Ovary (tissue), 7 donors: ENCODE measurements at regions not wholly inside any gene's neighbourhood (a gene's known extent, or its start where the extent isn't known, plus 50 kb on each side); places are given as distances from the start of the nearest gene placed in this dataset.

ENCODE experiments used
- DNase-seq, 5 donors: peaks; one replicate each; pipeline ENCODE4 v3.0.0-alpha.2; 2019 to 2020
- H3K27ac ChIP-seq, 2 donors: fragments of 200-600 bp; one replicate each; pipeline versions ENCODE4 v1.5.1 to v1.8.0; 2019 to 2022
- H3K27me3 ChIP-seq: fragments of 200-600 bp; one replicate; pipeline ENCODE4 v1.8.0; 2022
- H3K36me3 ChIP-seq: fragments of 200-600 bp; sonication (generic); one replicate; pipeline ENCODE4 v1.5.1; 2019
- H3K4me1 ChIP-seq: one replicate; pipeline ENCODE4 v1.8.1; 2013; ENCODE audit warnings: mild to moderate bottlenecking, moderate library complexity; ENCODE audit not compliant: insufficient read depth
- H3K4me3 ChIP-seq: fragments of 200-600 bp; sonication (generic); one replicate; pipeline ENCODE4 v1.5.1; 2017
- H3K9me3 ChIP-seq, 2 donors: fragments of 200-600 bp in 1 of 2; sonication (generic) in 1 of 2; one replicate each; pipeline versions ENCODE4 v1.5.1 to v1.8.1; 2013 to 2019; ENCODE audit warnings: mild to moderate bottlenecking in 1 of 2, moderate library complexity in 1 of 2
- EP300 ChIP-seq: sonication (generic); formaldehyde crosslinking; IDR thresholded peaks from one replicate; pipeline ENCODE4 v1.6.1; 2017; ENCODE audit warnings: antibody characterized with exemption
- POLR2A ChIP-seq: fragments of 450-650 bp; IDR thresholded peaks from one replicate; pipeline ENCODE4 v1.6.1; 2017; ENCODE audit warnings: antibody characterized with exemption, mild to moderate bottlenecking, moderate library complexity
- WGBS, 3 donors: extraction: QIAGEN DNeasy Blood & Tissue Kit in 1 of 3; methylation state at CpG; one replicate each; pipeline versions ENCODE4 v1.1.5 to v1.1.7; 2013 to 2017; 5-methylcytosine and 5-hydroxymethylcytosine counted together
- intact Hi-C, 4 donors: fragments of 100-400 bp; cut with DNase I; formaldehyde crosslinking; loops; one replicate each; pipeline versions ENCODE4 v1.11.0 to v1.15.1; 2022 to 2023
- TF ChIP-seq, protein P1 (sequence below), 3 donors: fragments of 450-650 bp in 2 of 3; fragments of 200-600 bp in 1 of 3; IDR thresholded peaks; one replicate each; pipeline versions ENCODE4 v1.5.1 to v1.8.0; 2016 to 2022; ENCODE audit warnings: antibody characterized with exemption in 3 of 3, mild to moderate bottlenecking in 1 of 3
- donor health status: DM: no; HTN: no; CAD: no; lungs with moderate emphysema.
- donor health status: DM: no; HTN: no; CAD: no.
- donor health status: Bipolar disorder and iron deficiency.
- donor health status: DM: no; HTN: no; CAD: no.
- donor health status: DM: yes; HTN: yes; CAD: no.

DNA sequence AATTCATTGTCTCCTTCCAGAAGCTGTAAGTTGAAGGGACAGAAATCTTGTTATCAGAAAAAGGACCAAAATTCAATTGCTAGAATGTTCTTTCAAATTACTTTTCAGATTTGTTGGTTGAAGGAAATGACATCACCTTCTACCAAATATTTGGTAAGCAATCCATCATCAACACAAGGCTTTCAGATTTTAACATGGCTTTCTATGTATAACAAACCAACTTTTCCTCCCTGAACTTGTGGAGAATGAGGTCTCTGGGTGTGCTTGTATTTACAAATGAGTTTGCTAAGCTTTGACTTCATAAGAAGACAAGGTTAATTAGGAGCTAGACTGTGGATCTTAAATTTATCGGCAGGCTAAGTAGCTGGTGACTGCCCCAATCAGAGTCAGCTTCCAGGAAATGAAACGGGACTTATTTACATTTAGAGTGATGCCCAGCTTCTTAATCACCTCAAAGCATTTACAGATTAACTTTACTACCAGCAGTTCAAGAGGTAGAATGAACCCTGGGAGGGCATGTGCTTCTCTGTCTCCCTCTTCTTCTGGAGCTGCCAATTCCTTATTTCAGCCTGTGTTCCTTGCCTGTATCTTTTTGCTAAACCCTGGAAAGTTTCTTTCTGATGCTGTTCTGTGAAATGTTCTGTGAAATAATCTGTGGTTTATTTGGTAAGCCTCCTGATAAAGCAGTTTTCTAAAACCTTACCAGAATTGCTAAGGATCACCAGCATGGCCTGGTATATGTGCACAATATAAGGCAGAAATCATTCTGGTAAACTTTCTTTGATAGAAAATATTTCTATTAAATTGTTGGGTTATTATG, 248.8 kb upstream of the FZD8 start:
- no peaks in the 10 kb centered on the region for H3K36me3 ChIP-seq
- no peaks in the 10 kb centered on the region for H3K9me3 ChIP-seq
- intact Hi-C loops: no loop called here
- TF ChIP-seq, protein P1, sequence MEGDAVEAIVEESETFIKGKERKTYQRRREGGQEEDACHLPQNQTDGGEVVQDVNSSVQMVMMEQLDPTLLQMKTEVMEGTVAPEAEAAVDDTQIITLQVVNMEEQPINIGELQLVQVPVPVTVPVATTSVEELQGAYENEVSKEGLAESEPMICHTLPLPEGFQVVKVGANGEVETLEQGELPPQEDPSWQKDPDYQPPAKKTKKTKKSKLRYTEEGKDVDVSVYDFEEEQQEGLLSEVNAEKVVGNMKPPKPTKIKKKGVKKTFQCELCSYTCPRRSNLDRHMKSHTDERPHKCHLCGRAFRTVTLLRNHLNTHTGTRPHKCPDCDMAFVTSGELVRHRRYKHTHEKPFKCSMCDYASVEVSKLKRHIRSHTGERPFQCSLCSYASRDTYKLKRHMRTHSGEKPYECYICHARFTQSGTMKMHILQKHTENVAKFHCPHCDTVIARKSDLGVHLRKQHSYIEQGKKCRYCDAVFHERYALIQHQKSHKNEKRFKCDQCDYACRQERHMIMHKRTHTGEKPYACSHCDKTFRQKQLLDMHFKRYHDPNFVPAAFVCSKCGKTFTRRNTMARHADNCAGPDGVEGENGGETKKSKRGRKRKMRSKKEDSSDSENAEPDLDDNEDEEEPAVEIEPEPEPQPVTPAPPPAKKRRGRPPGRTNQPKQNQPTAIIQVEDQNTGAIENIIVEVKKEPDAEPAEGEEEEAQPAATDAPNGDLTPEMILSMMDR (IDR thresholded peaks at IDR 0.05): no peak
- TF ChIP-seq POLR2A: no peak
- no peak for TF ChIP-seq EP300
- 48 to 53% (median 51%) methylated on average over 2 of the region's 2 CpGs for WGBS, 3 donors
- no peak for DNase-seq
- H3K4me3 ChIP-seq: no peak overlapping the region
- H3K4me1 ChIP-seq: no peaks in the 10 kb centered on the region
- H3K27ac ChIP-seq: no peak overlapping the region
- H3K27me3 ChIP-seq: no peaks in the 10 kb centered on the region

DNA sequence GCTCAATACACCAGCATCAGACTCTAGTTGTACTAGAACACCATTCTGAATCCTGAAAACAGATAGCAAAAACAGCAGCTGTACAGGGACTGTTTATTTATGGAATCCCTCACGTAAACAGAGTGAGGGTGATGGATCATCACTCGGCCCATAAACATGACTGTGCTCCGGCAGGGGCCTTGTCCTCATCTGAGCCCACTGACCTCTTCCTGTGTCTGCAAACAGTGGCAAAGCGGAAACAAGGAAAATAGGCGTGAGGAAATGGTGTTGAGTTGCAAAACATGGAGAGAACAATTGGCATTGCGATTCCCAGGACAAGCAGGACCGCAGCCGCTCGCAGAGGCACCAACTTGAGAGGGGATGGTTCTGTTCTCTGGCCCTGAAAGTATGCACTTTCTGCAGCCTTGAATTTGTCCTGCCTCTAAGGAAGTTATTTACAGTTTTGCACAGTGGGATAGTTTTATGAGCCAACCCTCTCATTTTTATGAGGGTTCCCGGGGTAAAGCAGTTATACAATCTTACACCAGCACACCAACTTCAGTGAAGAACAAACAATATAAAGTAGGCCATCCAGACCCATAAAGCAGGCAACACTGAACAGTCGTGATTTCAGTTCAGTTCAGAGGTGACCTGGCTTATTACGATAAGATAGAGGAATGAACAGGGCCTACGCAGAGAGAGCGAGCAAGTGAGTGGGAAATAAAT, 248.0 kb upstream of the FZD8 start:
- Histone ChIP-seq H3K27me3 (no peaks in the 10 kb centered on the region), H3K4me3 (no peak overlapping the region), H3K4me1 (no peaks in the 10 kb centered on the region), H3K36me3 (no peaks in the 10 kb centered on the region), H3K9me3 (no peaks in the 10 kb centered on the region), H3K27ac (no peak overlapping the region)
- no peak for DNase-seq
- TF ChIP-seq POLR2A (no peak), EP300 (no peak)
- TF ChIP-seq, protein P1 (IDR thresholded peaks at IDR 0.05): no peak
- intact Hi-C loops: no loop called here
- 65 to 78% (median 72%) methylated on average over 14 of the region's 14 CpGs for WGBS, 3 donors

DNA sequence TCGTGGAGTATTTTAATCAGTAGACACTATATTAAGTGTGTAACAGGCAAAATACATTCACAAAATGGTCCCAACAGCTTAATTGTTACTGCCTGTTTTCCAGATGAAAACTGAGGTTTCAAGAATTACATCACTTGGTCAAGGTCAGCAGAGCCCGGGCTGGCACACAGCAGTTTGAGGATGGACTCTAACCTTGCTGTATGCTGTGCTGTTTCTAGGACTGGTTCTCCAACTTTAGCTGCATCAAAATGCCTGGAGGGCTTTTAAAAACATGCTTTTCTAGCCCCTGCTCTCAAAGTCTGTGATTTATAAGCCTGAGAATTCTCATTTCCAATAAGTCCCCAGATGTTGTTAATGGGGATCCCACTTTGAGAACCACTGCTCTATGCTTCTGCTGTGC, 247.1 kb upstream of the FZD8 start:
- Histone ChIP-seq H3K36me3 (no peaks in the 10 kb centered on the region), H3K27me3 (no peaks in the 10 kb centered on the region), H3K9me3 (no peaks in the 10 kb centered on the region), H3K27ac (no peak overlapping the region), H3K4me3 (no peak overlapping the region), H3K4me1 (no peaks in the 10 kb centered on the region)
- no peak for DNase-seq
- TF ChIP-seq, protein P1 (IDR thresholded peaks at IDR 0.05): no peak
- TF ChIP-seq POLR2A (no peak), EP300 (no peak)
- 48 to 66% (median 49%) methylated on average over 2 of the region's 2 CpGs for WGBS, 3 donors
- intact Hi-C loops: no loop called here

DNA sequence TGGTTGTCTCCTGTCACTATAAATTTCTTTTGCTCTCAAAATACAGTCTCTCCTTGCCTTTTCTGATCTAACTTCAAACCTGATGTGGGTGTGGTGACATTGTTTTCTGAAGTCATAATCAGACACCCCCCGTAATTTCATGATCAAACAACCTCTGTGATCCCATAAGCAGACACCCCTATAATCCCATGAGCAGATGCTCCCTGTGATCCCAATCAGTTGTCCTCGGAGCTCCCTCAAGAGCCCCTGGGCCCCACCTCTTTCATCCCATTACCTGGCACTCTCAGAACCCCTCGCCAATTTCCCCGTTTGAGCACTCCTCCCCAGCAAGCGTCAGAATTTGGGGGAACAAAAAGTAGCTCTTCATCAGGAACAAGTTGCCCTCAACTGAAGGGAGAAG, 246.3 kb upstream of the FZD8 start:
- H3K27ac ChIP-seq: no peak overlapping the region
- H3K27me3 ChIP-seq: no peaks in the 10 kb centered on the region
- DNase-seq: no peak
- WGBS, 3 donors: 95 to 97% (median 96%) methylated on average over 5 of the region's 5 CpGs
- intact Hi-C loops: no loop called here
- no peaks in the 10 kb centered on the region for H3K4me1 ChIP-seq
- H3K9me3 ChIP-seq: no peaks in the 10 kb centered on the region
- no peaks in the 10 kb centered on the region for H3K36me3 ChIP-seq
- TF ChIP-seq, protein P1 (IDR thresholded peaks at IDR 0.05): no peak
- TF ChIP-seq EP300 (no peak), POLR2A (no peak)
- H3K4me3 ChIP-seq: no peak overlapping the region
